ENCODE measurements at regions not wholly inside any gene's neighbourhood (a gene's known extent, or its start where the extent isn't known, plus 50 kb on each side); places are given as distances from the start of the nearest gene placed in this dataset.

DNA sequence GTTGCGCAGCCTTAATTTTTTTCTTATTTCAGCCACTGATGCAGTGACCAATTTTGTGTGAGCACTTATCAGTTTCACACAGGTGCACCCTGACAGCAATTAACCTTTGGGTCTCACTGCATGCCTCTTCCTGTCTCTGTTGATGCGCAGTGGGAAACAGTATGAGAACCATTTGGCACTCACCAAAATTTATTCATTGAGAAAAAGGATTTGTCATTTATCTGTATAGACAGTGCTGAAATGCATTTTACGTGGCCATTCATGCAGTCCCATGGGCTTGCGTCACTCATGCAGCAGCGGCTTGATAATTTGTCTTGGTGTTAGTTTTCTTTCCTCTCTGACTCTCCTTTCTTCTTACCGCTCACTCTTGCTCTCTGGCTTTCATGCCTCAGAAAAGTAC, 157.5 kb downstream of the C12orf75 start (continued):
- no peak for TF ChIP-seq ZNF687 (IDR thresholded peaks at IDR 0.05)
- TF ChIP-seq, protein P1, sequence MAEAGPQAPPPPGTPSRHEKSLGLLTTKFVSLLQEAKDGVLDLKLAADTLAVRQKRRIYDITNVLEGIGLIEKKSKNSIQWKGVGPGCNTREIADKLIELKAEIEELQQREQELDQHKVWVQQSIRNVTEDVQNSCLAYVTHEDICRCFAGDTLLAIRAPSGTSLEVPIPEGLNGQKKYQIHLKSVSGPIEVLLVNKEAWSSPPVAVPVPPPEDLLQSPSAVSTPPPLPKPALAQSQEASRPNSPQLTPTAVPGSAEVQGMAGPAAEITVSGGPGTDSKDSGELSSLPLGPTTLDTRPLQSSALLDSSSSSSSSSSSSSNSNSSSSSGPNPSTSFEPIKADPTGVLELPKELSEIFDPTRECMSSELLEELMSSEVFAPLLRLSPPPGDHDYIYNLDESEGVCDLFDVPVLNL (IDR thresholded peaks at IDR 0.05; ENCODE audit: low read depth, low read length) = no peak
- no peak for TF ChIP-seq CBX3 (IDR thresholded peaks at IDR 0.05; ENCODE audit: borderline replicate concordance, low read depth)
- TF ChIP-seq EP300 (IDR thresholded peaks at IDR 0.05; ENCODE audit: borderline replicate concordance in 1 of 2, control insufficient read depth in 1 of 2, low read depth in 2 of 2, low read length in 2 of 2) = no peak
- TF ChIP-seq ZNF207 (IDR thresholded peaks at IDR 0.05; ENCODE audit: borderline replicate concordance) = no peak
- no peak for TF ChIP-seq SMARCA5 (IDR thresholded peaks at IDR 0.05)
- TF ChIP-seq, protein P2, sequence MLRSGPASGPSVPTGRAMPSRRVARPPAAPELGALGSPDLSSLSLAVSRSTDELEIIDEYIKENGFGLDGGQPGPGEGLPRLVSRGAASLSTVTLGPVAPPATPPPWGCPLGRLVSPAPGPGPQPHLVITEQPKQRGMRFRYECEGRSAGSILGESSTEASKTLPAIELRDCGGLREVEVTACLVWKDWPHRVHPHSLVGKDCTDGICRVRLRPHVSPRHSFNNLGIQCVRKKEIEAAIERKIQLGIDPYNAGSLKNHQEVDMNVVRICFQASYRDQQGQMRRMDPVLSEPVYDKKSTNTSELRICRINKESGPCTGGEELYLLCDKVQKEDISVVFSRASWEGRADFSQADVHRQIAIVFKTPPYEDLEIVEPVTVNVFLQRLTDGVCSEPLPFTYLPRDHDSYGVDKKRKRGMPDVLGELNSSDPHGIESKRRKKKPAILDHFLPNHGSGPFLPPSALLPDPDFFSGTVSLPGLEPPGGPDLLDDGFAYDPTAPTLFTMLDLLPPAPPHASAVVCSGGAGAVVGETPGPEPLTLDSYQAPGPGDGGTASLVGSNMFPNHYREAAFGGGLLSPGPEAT (IDR thresholded peaks at IDR 0.05; ENCODE audit: low read depth) = no peak
- TF ChIP-seq, protein P3, sequence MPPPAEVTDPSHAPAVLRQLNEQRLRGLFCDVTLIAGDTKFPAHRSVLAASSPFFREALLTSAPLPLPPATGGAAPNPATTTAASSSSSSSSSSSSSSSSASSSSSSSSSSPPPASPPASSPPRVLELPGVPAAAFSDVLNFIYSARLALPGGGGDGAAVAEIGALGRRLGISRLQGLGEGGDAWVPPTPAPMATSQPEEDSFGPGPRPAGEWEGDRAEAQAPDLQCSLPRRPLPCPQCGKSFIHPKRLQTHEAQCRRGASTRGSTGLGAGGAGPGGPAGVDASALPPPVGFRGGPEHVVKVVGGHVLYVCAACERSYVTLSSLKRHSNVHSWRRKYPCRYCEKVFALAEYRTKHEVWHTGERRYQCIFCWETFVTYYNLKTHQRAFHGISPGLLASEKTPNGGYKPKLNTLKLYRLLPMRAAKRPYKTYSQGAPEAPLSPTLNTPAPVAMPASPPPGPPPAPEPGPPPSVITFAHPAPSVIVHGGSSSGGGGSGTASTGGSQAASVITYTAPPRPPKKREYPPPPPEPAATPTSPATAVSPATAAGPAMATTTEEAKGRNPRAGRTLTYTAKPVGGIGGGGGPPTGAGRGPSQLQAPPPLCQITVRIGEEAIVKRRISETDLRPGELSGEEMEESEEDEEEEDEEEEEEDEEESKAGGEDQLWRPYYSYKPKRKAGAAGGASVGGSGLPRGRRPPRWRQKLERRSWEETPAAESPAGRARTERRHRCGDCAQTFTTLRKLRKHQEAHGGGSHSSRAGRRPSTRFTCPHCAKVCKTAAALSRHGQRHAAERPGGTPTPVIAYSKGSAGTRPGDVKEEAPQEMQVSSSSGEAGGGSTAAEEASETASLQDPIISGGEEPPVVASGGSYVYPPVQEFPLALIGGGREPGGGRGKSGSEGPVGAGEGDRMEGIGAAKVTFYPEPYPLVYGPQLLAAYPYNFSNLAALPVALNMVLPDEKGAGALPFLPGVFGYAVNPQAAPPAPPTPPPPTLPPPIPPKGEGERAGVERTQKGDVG (CRISPR knock-in tag; IDR thresholded peaks at IDR 0.05) = no peak
